HG03039 (cell line): ENCODE measurements at regions not wholly inside any gene's neighbourhood (a gene's known extent, or its start where the extent isn't known, plus 50 kb on each side); places are given as distances from the start of the nearest gene placed in this dataset.

Source experiments
- ATAC-seq: cut with Tn5 transposase; IDR thresholded peaks from one replicate; pipeline ENCODE4 v1.9.1; 2021; ENCODE audit warnings: mild to moderate bottlenecking, moderate library complexity; ENCODE audit not compliant: unreplicated experiment

GRCh38 chr5:143870362-143870761 is 58.4 kb downstream of the HMHB1 start:
- no peak for ATAC-seq

GRCh38 chr5:143870871-143871632 is 59.1 kb downstream of the HMHB1 start:
- ATAC-seq = no peak

DNA sequence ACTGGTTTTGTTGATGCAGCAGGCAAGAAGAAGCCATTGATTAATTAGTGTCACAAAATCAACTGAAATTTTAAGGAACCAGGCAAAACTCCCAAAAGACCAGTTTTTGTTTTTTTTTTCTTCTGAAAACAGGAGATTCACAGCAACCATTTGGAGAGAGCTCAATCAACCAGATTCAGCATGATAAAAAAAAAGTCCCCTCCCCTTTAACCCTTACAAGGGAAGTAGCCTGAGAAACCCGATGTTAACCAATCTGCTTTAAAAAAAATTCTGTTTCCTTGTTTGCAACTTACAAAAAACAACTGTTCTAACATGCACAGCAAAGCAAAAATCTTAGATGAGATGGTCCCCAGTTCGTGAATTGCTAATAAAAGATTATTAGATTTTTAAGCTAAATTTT is 59.7 kb downstream of the HMHB1 start:
- ATAC-seq = no peak

DNA sequence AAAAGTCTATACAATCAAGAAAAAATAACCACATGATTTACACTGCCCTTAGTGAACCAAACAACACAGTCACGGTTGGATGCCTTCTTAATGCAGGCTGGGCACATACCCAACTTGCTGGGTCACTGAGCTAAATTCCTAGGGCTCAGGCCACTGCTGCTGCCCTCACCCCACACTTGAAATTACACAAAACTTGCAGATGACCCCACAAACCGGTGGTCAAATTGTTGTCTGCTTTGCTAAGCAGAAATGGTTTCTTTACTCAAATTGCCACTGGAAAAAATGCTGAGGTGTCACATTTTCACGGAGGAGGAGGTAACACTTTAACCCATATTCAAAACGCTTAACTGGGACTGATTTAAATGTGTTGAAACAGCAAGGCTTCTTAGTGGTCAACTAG is 62.4 kb downstream of the HMHB1 start:
- no peak for ATAC-seq

GRCh38 chr5:143877196-143877595 is 65.2 kb downstream of the HMHB1 start:
- ATAC-seq = no peak

GRCh38 chr5:143878430-143878829 is 66.5 kb downstream of the HMHB1 start:
- no peak for ATAC-seq

DNA sequence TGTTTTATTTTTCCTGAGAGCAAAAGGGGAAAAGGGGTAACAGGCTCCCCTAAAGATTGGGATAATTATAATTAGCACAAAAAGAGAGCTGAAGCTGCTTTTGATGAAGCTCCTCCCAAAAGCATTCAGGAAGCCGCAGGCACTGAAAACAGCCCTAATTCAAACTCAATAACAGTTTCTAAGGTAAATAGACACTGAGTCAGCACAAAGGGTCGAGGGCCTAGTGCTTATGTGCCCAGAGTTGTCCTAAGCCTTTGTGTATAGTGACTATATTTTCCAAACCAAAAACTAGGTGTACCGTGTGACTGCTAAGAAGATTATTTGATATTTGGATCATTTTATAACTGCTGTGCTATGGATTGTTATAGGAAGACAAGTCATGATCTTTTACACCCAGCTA is 67.7 kb downstream of the HMHB1 start:
- no peak for ATAC-seq

DNA sequence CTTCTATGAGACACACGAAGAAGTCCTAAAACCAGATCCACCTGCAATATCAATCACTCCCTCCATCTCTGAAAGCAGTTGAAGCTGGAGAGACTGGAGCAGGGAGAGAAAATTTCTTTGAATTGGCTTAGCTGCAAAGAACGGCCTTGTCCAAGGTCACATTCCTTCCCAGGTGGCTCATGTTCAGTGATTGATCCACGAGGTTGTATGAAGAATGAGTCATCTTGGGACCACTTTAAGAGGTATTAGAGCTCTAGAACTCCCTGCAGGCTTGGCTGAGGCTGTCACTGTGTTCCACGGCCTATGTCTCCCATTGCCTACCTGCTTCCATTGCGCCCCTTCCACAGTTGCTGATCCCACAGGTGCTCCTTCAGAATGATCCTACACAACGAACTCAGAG is 68.2 kb downstream of the HMHB1 start:
- ATAC-seq = no peak

DNA sequence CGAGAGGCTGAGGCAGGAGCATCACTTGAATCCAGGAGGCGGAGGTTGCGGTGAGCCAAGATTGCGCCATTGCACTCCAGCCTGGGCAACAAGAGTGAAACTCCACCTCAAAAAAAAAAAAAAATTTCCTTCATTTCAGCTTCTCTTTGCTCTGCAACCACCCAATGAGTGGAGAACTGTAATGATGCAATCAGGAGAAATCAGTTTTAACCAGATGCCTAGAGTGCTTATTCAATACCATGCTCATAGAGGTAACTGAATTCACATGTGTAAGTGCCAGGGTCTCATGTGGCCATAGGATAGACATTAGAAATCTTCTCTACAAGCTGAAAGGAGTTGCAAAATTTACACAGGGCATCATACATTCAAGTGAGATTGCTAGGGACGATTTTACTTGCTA is 70.6 kb downstream of the HMHB1 start:
- ATAC-seq = no peak

DNA sequence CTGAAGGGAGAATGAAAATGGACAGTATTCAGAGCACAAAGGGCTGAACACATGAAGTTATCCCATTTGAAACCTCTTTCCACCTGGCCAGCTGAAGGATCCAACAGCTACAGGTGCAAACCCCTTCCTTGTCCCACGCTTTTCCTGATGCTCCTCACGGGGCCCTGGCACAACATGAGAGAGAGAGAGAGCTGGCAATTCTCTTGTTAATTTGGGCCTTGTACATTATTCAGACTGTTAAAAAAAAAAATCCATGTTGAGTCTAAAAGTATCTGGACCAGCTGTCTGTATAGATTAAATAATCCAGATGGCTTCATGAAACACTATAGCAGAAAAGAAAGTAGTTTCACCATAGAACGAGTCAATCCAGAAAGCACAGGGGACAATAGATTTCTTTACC is 74.1 kb downstream of the HMHB1 start:
- no peak for ATAC-seq

- ATAC-seq = no peak
Measured at GRCh38 chr5:143886651-143887638, 75.0 kb downstream of the HMHB1 start.

GRCh38 chr5:143887903-143888665 is 76.1 kb downstream of the HMHB1 start:
- ATAC-seq = no peak

GRCh38 chr5:143888912-143889311 is 77.0 kb downstream of the HMHB1 start:
- ATAC-seq = no peak

DNA sequence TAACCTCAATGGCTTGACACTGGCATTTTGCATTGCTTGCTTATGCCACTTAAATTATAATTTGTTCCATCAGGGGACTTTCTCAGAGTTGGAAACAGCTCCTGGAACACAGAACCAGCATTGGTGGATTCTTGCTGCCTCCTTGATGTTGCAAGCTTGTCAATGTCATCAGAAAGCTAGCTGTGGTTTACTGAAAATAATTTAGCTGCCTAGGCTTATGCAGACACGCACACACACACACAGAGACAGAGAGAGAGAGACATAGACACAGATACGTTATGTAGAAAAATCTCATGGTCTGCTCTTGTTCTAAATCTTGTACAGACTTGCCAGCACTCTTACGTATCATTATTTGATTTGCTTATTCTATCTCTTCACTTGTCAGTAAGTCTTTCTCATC is 78.0 kb downstream of the HMHB1 start:
- ATAC-seq = no peak

DNA sequence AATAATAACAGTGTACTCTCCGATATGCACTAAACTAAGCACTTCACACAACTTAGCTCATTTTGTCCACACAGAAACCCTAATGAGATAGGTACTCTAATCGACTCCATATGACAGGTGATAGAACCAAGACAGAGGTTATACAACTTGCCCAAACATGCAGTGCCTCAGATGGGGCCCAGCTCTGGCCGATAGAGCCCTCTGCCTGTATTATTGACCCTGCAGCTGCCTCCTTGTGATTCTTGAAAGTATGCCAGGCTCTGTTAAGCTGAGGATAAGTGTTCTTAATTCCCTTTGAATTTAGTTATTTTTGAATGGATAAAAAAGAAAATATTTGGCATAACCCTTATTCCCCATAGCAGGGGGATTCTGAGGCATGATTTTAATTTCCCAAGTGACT is 78.5 kb downstream of the HMHB1 start:
- no peak for ATAC-seq

DNA sequence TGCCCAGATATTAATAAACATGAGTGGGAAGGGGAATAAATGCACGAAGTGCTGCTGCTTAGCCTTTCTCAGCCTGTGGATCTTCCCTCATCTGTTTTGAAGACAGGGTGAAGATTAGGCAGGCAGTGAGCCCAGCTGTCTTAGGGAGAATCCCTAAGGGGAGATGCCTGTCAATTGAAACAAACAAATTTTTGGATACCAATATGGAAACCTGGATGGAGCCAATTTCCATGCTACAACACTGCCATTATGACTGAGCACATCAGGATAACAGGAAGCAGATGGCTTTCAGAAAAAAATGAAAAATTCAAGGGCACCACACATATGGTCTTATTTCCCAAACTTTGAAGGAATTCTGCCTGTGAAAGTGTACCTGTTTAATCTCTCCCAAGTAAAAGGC is 80.3 kb downstream of the HMHB1 start:
- no peak for ATAC-seq

DNA sequence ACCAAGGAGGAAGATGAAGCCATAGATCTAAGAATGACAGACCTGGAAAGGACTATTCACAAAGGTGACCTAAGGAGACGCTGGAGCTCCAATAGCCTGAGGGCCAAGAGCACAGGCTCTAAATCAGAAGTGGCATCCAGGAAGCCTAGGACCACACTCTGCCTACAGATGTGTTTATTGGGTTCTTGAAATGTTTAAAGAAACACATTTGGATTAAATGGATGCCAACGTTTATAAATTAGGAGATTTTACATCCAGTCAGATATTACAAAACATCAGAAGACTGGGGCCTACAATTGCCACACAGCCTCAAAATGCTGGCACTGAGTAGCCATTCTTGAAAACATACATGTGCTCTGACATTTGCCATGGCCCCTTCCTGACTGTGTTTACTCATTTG is 80.9 kb downstream of the HMHB1 start:
- ATAC-seq = no peak

DNA sequence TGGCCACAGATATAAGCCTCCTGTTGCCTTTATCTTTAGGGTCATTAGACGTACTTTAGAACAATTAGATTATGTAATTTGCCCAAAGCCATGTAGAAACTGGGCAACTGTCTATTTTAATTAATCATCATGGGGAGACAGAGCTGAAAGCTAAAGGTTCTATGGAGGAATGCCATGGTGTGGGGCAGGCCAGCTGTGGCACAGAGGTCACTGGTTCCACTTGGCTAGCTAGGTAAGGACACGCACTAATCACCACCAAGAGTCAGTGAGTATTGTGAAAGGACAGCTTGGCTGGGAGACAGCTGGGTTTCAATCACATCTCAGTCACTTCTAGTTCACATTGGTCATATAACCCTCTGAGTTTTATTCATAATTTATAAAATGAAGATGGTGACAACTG is 81.7 kb downstream of the HMHB1 start:
- ATAC-seq = no peak

GRCh38 chr5:143896516-143896915 is 84.6 kb downstream of the HMHB1 start:
- no peak for ATAC-seq

DNA sequence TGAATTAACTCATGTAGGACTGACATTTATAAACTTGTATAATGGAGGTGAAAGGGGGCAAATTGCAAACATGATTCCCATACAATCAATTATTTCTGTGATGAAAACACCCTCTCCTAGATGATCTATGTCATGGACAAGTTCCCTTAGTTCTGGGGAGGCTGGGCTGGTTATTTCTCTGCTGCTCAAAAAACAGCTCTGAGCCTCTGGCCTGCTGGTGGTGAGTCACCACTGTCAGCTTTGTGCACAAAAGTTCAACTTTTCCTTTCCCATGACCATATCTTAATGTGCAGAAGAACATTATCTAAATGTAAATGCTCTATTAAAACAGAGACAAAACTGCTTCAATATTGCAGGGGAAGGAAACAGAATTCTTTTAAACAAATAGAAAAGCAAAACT is 85.0 kb downstream of the HMHB1 start:
- ATAC-seq = no peak

GRCh38 chr5:143898381-143898780 is 86.4 kb downstream of the HMHB1 start:
- no peak for ATAC-seq
